Inflammatory macrophage treated with lipopolysaccharide for 4 hours (primary cell): ENCODE measurements at regions not wholly inside any gene's neighbourhood (a gene's known extent, or its start where the extent isn't known, plus 50 kb on each side); places are given as distances from the start of the nearest gene placed in this dataset.
A peak's percentile ranks its signal among the peaks of the same experiment; 100 is the strongest.

ENCODE experiments used
- DNase-seq: peaks from one replicate; pipeline ENCODE4 v3.0.0-alpha.2; 2020

DNA sequence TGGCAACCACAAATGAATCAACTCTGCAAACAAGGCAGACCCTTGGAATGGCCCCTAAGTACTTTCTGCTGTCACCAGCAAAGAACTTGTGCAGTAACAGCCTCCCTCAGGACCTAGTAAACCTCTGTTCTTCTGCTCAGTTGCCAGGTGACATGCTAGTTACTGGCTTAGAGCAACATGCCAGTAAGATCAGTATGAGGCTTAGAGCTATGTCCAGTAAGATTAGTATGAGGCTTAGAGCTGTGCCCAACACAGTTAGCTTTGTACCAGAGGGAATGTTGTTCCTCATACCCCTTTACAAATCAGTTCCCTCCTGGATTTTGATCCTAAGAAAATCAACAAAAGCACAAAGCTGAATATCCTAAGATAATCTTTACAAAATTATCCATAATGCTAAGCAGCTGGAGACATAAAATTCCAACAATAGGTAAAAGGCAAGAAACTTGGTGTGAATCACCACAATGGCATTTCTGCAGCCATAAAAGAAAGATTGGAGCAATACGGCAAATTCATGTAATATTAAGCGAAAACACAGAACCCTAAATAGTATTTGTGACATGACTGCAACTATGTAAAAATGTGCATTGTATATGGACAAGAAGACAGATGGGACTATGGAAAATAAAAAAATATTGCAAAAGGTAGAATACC is 107.3 kb upstream of the LPP start:
- no peak for DNase-seq

GRCh38 chr3:188047536-188047935 is 106.4 kb upstream of the LPP start:
- DNase-seq, result no peak

- no peak for DNase-seq
Observed at GRCh38 chr3:188049606-188050530, 104.1 kb upstream of the LPP start.

DNA sequence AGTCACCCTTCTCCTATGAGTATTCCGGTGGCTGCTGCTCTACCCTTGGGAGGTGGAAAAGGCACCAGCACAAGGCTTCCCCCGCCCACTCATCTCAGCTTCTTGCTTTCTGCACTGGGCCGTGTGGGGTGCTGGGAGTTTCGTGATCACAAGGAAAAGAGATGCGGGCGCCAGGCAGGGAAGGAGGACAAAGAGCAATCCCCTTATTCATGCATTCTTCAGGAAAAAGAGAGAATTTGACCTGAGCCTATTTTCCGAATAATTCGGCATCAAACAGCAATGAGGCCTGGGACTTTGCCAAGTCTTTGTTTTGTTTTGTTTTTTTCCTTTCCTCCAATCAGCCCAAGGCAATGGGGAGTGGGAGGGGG is 102.2 kb upstream of the LPP start:
- no peak for DNase-seq

GRCh38 chr3:188052169-188053035 is 101.6 kb upstream of the LPP start:
- no peak for DNase-seq

DNA sequence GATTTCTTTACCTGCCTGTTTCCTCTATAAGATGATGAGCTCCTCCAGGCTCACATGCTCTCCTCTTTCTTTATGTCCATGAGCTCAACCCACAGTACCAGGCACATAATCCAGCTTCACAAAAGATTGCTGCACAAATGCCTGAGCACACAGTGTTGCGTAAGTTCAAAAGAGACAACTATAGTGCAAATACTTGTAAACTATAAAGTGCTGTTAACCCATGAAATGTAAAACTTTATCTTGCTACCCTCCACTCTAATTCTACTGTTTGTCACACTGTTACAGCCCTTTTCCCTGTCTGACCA is 101.0 kb upstream of the LPP start:
- no peak for DNase-seq

DNA sequence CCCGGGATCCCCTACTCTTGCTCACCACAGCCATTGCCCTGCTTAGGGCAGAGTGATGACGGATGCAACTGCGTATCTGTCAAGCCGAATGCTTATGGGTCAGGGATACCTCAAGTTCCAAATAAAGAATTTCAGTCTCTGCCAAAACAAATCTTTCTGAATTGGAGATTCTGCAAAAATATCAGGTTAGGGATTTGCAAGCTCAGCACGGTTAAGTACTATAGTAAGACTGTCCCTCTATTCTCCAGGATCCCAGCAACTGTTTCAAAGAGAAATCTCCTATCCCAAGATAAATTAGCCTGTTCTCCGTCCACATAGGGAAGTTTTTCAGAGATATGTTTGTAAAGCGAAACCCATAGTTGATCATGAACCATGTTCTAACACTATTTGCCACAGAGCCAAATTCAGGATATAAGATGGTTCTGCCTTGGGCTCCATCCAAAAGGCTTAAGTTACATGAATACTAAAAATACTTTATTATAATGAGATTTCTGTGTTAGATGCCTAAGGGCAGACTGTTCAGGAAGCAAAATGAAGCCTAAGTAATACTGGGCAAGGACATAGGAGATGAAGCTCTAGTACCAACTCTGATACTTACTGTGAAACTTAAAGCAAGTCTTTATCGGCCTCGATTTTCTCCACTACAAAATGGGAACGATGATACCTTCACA is 100.1 kb upstream of the LPP start:
- no peak for DNase-seq

DNA sequence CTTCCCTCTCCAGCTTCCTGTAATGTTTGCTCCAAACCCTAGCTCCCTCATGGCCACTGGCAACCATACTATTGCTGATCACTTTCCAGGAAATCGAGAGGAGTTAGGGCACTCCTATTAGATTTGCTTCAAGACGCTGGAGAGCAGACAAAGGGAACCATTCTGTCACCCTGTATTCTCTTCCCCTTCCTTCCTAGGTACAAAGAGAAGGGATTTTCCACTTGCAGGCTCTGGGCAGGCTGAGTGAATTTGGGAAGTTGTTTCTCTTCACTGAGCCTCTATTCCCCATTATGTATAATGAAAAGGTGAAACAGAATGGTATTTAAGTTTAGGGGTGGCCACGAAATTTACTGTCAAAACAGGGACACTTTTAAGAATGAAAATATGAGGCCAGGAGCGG is 99.4 kb upstream of the LPP start:
- peak; percentile 26 for DNase-seq

DNA sequence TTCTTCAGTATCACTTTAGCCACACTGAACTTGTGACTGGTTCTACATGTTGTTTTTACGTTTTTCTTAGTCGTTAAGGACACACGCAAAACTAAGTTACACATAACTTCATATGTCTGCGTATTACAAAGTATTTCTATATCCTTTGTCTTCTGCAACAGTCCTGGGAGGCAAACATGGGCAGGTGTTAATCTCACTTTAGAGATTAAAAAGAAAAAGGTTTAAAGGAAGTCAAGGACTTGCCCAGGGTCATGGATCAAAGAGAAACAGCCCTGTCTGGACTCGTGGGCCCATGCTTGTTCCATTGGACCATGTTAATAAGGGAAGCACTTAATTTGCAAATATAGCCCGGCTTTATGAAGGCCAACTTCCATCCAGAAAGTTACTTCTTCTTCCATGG is 98.6 kb upstream of the LPP start:
- DNase-seq, result no peak

- DNase-seq, result no peak
Observed at GRCh38 chr3:188057124-188057523, 96.8 kb upstream of the LPP start.

- no peak for DNase-seq
Observed at GRCh38 chr3:188058569-188059184, 95.3 kb upstream of the LPP start.

DNA sequence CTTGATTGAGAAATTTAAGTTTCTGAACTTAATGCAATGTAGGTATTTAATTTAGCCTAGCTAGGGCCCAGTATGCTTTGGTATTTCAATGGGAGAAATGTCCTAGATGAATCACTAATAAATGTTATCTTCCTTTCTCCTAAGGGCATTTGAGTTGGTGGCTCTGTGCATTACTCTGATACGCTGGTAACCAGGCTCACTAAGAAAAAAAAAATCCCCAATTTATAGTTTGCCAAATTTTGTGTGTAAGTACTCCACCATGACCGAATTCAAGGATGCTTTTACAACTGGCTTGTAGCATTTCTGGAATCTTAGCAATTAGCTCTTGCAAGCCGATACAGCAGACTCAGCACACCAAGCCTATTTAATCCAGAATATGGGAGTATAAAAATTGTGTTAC is 94.6 kb upstream of the LPP start:
- no peak for DNase-seq

DNA sequence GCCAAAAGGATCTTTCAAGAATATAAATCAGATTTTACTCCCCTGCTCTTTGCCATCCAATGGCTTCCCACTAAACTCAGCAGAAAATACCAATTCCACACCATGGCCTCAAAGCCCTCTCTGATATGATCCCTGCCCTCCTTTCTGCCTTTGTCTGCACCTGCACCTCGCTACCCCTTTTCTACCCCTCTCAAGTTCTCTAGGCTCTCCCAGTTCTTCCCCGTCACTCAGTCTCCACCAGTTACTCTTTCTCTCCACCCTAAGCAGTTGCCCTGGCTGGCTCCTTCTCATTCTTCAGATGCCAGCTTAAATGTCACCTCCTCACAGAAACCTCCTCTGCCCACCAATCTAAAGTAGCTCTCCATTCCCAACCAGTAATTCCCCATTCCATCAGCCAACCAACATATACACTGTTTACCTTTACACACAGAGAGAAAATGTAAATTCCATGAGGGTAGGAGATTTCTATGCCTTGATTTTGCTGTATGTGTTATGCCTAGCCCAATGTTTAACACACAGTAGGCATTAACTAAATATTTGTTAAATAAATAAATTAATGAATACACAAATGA is 93.6 kb upstream of the LPP start:
- DNase-seq, result no peak

DNA sequence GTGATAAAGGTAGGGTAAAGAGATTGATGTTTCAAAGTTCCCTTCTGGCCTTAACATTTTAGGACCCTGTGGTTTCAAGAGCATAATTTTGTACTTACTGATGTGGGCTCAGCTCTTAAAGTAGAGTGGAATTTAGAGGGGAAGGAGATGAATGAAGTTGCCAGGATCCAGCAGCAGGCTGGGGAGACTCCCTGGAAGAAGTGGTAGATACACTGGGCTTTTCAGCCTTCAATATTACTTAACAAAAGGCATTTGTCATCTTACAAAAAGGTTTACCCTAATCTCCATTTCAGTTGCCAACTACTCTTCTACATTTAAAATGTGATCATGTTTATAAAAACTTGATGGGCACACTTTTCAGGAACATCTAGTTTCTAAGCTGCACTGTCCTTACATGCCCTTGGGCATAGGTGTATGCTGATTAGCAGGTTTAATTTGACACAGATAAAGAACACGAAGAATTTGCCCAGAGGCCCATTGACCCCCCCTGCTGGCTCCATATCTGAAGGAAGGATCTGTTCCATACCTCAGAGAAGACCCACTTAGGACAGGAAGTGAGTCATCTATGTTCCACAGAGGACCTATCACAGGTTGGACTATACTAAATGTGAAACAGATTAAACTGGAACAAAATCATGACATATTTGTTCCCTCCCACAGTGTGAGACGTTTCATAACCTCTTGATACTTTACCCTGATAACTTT is 93.0 kb upstream of the LPP start:
- DNase-seq, result peak; percentile 49

- no peak for DNase-seq
Observed at GRCh38 chr3:188062216-188062615, 91.7 kb upstream of the LPP start.

DNA sequence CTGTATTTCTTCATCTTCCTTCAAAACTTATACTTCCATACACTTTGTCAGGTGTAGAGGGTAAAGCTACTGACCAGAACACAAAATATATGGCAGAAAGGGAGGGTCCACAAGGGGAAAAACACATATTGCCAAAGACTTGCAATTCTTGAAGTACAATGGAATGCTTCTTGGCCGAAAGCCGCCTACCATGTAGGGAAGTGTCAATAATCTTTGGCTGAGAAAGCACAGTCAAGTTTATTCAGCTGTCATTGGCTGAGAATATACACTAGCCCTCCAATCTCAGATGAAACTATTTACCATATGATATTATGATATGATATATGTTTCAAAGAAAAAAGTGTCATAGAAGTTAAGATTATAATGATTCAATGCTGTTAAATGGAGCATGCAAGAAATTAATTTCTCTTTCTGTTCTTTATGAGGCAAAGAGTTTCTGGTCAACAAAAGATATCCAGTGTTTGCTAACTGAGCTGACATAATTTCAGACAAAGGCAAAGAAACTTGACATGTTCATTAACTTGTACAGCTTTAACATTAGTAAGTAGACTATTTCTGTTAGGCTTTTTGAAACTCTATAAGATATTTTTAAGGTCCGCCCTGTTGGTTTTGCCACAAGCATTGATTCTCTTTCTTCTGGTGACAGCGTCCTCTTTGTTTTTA is 89.0 kb upstream of the LPP start:
- DNase-seq, result no peak

GRCh38 chr3:188066141-188066540 is 87.8 kb upstream of the LPP start:
- DNase-seq, result no peak

- DNase-seq, result no peak
Observed at GRCh38 chr3:188067932-188068331, 86.0 kb upstream of the LPP start.

DNA sequence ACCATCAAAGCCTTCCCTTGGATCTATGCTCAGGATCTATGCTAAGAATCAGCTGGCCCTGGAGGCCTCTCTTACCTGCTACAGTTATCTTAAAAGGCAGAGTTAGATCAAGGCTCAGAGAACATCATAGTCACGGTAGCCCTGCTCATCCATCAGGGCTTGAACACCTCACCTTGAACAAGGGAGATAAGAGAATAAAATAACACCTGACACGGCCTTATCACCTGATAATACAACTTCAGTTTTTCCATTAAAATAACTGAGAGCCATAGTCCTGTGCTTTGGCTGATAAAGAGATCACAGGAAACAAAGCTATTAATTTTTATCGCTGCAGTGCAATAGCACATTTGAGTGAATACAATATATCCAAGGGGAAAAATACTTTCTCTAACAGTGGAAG is 85.6 kb upstream of the LPP start:
- no peak for DNase-seq

DNA sequence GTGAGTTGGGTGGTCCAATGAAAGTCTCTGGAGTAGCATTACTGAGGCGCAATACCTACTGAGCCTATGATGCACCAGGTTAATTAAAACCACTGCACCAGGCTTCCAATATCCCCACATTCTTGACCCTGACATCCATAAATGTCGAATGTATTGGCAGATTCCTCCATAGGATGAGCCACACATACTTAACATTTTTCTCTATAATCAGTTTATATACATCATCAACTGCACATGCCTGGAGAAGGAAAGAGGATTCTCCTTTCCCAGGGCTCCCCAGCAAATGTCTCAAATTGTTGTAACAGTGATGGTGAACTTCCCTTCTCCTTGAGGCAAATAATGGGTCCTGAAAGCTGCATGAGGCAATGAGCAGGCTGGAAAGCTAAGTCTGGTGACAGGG is 82.3 kb upstream of the LPP start:
- no peak for DNase-seq

DNA sequence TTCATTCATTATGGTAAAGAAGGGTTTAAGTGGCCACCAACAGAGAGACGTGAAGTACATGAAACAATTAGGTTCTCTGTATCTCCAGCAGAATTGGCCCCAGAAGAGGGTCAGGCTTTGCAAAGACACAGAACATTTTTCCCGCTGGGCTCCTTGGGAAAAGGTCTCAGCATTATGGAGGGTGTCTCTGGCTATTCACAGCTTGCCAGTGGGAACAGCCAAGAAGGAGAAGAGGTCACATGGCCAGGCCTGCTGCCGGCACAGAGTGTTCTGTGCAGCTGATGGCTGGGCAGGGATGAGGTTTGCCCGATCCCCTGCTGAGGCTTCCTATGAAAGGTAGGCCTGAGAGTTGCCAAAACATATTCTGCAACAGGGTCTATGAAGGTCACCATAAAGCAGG is 77.8 kb upstream of the LPP start:
- DNase-seq, result no peak
